GM19395 (cell line): ENCODE measurements at regions not wholly inside any gene's neighbourhood (a gene's known extent, or its start where the extent isn't known, plus 50 kb on each side); places are given as distances from the start of the nearest gene placed in this dataset.

Experiments used
- ATAC-seq: cut with Tn5 transposase; IDR thresholded peaks from one replicate; pipeline ENCODE4 v1.9.1; 2021; ENCODE audit warnings: mild to moderate bottlenecking, moderate library complexity; ENCODE audit not compliant: unreplicated experiment

DNA sequence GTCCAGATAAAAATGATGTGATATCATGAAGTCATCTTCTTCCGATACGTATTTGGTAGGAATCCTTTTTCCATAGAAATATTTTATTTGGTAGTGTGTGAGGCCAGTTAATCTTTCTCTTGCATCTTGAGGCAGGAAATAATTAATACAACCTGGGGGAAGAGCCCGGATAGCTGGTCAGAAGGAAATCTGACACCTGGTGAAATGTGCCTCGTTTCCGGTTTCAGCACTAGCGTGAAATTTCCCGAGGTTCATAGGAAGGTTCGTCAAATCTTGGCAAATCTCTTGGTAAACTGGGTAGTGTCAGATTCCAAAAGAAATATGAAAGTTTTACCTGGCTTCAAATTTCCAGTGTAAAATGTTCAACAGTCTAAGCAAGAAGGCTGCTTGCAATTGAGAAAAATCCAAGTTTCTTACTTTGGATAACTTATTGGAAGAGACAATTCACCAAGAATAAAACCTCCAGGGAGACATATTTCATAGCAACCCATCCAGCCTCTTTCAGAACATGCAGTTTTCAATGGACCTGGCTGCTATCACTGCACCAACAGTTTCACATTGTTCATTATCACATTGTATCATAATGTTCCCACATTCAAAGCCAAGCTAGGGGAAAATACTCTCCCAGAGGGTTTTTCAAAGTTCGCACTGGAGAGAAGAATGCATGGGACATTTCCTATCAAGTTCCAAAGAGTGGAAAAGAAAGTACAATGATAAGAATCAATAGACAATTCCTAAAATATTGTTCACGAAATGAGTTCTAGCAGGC lies 454.5 kb upstream of the CITED2 start:
- no peak for ATAC-seq

DNA sequence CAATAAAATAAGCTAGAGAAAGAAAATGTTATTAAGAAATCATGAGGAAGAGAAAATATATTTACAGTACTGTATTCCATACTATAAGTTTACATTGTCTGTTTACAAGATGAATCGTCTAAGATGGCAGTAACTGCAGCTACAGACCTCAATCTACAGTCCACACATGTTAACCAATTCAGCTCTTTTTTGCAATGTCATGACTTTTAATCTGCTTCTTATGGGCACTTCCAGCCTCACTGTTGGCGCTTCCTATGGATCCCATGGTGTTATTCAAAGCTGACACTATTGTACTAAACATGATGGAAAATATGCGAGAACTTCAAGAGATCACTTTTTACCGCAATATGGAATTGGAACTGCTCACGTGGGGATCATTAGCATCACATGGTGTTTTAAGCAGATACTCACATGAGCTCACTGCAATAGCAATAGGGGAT lies 451.5 kb upstream of the CITED2 start:
- no peak for ATAC-seq

DNA sequence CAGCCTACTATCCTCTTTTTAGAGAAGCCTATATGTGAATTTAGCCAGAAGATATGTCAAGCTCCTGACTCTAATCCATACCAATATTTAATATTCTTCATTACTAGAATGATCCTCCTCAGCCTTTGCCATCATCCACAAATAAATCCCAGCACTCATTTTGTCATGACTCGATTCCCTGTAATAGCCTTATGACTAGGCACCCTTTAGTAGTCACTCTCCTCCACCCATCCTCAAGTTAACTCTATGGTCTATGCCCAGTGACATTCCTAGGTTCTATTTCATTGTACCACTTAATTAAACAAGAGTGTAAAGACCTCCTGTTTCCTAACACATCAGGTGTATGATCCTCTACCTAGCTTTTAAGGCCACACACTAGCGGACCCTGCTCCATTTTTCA lies 450.4 kb upstream of the CITED2 start:
- no peak for ATAC-seq

DNA sequence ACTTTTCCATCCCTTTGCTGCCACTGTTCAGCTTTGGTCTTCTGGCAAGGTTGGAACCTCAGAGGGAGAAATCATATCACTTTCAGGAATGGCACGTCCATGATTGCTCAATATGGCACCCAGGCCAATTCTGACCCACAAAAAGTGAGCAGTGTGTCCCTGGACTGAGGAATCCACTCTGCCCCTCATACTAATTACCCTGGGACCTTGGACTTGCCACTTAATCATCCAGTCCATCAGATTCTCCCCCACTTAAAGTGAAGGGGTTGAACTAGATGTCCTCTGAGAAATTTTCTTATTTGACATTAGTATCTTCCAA lies 449.3 kb upstream of the CITED2 start:
- ATAC-seq = no peak

DNA sequence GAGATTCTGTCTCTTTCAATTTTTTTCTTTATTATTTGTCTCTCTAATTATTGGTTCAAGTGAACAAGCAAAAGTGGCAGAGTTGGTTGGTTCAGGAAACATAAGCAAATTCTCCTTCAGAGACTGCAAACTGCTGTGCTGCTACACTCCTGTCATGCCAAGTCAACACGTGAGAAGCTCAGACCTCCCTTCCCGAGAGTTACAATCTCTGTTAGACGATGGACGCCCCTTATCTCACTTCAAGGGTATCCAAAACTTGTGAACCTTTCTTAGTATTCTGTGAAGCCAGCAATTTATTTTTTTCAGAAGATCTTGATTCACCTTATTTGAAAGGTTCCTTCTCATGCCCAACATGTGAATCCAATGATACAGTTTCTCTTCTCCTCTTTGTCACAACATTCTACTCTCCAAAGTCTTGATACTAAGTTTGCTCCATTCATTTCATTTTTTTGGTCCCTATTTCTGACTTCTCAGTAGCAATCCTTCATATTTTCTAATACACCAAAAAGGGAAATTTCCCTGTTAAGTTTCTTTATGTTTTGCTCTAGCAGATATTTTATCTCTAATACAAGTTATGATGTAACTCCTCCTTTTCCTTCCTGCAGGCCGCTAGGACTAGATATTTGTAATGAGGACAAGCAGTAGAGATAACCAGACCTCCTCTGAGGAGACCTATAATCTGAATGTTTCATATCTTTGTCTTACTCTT lies 448.8 kb upstream of the CITED2 start:
- no peak for ATAC-seq

DNA sequence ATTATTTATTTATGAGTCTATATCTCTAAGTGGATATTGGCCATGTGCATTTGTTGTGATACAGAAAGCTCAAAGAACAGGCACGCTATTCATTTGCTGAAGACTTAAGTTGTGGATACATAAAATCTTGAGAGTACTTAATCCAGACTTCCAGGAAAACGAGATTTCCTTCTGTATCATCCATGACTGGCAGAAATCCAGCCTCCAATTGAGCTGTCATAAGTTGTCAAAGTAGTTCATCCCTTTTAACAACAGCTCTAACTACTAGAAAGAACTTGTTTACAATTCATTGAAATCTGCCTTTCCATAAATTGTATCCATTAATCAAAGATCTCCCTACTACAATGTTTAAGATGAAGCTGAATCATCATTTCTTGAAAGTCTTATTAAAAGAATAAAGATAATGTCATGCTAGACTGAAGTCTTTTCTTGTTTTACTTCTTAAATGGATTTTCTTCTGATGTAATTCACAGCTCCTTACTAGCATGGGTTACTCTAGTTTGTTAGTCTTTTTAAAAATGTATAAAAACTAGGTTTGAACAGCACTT lies 447.3 kb upstream of the CITED2 start:
- ATAC-seq = no peak

DNA sequence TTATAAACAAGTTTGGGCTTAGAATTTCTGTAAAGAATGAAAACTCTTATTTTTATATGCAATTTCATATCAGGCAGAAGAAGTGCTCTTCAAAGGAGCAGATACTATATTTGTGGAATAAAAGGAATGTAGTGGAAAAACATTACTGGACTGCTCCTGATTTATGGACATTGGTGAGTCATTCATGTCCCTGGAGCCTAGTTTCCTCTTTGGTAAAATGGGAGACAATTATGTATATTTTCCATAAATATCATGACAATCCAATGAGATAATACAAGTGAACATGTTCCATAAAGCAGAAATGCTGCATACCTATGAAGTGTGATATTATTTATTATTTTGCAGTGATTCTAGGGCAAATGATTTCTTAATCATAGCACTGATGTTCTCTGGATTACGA lies 445.8 kb upstream of the CITED2 start:
- no peak for ATAC-seq

DNA sequence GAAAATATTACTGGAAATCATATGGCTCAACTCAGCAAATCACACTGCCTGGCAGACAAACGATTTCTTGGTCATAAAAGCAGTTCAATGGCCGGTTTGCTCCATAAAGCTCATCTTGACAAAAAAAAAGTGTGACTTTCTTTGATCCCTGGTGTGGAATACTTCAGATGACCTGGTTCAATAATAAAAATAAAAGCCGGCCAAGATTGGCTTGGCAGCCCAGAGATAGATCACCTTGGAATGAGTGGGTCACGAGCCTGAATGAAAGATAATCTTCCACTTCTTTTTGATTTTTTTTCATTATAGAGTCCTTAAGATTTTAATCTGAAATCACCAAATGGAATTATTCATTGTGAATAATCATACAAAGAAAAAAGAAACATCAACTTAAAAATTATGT lies 445.3 kb upstream of the CITED2 start:
- no peak for ATAC-seq

DNA sequence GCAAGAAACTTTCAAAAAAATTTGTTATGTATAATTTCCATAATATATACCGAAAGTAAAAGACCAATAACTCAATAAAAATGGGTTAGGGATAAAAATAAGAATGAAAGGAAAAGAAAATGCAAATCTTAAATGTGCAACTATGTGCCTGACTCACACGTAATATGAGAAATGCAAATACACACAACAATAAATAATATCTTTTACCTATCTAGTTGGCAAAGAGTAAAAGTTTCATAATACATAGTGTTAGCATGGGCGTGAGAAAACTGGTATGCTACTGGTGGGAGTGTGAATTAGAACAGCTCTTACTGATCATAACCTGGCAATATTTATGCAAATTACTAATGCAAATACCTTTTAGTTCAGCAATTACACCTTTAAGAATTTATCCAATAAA lies 438.5 kb upstream of the CITED2 start:
- no peak for ATAC-seq

DNA sequence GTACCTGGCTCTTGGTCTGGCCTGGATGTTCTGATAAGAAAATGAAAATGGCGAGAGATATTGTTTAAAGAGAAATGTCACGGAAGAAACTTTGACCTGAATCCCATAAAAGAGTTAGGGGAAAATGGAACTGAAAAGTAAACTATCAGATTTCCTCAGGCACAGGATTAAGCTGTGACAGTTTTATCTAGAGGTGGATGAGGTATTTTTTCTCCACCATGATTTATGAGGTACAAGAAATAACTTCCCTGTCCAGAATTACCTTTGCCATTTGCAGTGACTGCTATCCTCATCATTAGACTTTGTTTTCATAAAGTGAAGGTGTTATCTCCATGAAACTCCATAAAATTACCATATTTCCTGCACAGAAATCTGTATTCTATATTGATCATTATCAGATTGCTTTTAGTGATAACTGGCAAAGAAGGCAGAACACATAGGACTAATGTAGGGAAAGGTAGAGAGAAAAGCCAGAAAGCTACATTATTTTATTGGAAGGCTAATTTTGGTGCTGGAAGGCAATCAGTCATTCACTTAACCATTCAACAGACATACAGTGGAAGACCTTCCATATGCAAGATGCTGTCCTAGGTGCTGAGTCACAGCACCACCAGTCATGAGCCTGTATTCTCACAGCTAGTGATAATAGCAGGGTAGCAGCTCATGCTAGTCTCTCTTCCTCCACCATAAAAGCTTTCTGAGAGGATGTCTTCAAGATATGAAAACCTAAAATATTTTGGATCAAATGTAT lies 427.3 kb upstream of the CITED2 start:
- no peak for ATAC-seq

DNA sequence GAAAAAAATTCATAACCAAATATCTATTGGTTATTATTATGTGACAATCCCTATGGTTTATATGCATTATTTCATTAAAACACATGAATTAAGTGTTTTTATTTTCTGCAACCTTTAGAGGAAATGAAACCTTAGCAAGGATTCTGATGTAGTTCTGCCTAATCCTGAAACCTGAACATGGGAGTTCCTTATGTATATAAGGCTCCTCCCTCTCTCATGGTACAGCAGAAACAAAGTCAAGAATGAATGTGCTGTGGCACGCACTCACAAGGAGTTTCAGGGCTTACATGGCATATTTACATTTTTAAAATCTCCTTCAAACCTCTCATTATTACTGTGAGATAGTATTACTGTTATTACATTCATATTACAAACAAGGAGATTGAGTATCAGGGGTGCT lies 426.4 kb upstream of the CITED2 start:
- peak; percentile 83 for ATAC-seq

DNA sequence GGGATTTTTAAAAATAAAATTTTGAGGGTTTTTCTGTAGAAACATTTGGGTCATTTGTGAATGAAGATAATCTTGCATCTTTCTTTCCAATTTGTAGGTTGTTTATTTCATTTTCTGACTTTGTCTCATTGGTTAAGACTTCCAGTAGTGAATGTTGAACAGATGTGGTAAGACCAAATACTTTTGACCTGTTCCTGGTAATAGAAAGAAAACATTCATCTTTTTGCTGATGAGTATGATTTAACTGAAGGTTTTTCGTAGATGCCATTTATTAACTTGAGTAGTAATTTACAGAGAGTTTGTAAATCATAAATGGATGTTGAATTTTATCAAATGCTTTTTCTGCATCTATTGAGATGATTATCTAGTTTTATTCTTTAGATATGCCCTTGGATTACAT lies 416.1 kb upstream of the CITED2 start:
- no peak for ATAC-seq

DNA sequence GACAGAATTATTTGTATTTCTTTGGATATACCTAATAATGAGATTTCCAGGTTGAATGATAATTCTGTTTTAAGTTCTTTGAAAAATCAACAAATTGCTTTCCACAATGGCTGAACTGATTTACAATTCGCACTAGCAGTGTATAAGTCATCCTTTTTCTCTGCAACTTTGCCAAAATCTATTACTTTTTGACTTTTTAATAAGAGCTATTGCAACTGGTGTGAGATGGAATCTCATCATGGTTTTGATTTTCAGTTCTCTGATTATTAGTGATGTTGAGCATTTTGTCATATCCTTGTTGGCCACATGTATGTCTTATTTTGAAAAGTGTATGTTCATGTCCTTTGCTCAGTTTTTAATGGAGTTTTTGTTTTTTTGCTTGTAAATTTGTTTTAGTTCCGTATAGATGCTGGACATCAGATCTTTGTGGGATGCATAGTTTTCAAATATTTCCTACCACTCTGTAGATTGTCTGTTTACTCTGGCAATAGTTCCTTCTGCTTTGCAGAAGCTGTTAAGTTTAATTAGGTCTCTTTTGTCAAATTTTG lies 409.8 kb upstream of the CITED2 start:
- ATAC-seq = no peak

DNA sequence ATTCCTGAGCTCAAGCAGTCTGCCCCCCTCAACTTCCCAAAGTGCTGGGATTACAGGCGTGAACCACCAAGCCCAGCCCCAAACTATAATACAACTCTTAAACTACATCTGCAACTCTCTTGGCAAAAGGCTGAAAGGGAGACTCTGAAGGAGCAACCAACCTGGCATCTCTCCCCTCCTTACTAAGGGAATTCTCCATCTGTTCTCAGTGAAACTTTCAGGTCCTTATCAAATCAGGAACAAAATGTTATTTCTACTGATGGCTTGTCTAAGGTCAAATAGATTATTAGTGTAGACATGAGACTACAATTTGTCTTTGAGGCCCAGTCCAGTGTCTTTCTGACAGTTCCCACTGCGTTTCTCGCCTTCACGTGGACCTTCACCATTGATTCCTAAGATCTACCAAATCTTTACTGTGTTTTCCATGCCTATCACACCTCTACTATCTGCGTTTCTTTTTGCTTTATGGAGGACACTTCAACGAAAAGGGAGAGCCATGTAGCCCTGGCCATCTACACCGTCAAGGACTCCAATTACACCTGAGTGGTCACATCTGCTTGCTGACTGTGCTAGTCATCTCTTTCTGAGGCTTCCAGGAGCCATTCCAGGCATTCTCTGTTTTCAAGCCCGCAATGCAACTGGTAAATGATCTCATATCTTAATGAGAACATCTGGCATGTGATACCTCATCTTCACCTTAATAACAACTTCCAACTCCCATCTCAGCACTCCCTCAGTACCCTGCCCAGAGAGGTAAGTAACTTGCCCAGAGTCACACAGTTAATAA lies 405.7 kb upstream of the CITED2 start:
- ATAC-seq = no peak

DNA sequence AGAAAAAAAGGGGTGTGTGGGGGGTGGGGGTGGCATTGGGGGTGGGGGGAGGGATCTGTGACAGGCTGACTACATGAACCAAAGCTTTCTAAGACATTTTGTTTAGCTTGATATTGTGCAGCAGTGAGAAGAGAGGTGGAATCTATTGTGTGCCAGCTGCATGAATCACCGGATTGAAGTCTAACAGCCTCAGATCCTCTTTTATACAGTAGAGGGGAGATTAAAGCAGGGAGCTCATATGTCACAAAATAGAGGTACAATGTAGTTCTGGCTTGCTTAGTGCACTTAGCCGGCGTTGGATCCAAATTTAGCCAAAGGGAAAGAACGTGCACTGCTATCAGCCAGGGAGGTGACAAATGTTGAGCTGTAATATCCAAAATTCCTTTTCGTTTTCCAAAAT lies 404.2 kb upstream of the CITED2 start:
- ATAC-seq = no peak

DNA sequence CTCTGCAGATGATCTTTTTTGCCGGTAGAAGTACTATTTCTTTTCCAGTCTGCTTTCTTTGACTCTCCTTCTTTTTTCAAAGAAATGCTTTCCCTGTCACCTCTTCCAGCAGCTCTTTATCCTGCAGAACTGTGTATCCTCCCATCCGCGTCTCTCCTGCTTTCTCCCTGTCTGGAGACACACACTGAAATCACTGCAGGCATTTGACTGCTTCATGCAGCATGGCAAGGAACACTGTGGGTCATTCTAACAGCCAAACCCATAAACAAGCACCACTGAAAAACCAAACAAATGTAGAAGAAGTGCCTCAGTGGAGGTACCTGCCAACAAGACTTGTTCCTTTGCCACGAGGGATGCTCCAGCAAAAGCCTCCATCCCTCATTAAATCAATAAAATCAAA lies 403.7 kb upstream of the CITED2 start:
- ATAC-seq = no peak

DNA sequence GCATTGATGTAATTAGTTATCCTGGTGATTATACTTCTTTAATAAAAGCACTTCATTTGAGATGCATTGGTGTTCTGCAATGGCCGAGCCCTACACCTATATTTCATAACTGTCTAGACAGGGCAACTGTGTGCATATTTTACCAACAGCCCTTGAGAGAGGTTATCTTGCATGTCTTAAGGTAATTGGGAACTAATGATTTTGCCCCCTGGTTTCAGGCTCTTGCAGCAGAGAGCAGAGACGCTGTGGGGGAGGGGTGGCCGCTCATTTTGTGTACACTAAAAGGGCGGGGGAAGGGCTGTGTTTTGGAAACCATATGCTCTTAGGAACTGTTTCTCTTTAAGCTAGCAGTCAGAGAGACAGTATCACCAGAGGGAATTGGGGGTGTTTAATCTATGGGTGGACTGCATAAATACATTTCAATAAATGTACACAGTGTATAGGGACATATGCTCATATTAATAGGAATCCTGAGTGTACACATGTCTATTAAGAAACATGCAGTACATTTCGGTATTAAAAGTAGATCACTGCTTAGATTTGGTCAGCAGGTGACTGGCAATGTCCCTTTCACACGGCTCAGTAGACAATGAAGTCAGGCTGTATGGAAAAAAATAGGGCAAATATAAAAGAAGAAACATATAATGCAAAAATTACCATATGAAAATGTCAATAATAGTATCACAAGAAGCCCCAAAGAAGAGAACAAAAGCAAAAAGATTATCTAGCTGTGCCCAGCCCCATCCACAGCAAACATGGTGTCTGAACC lies 402.9 kb upstream of the CITED2 start:
- no peak for ATAC-seq

DNA sequence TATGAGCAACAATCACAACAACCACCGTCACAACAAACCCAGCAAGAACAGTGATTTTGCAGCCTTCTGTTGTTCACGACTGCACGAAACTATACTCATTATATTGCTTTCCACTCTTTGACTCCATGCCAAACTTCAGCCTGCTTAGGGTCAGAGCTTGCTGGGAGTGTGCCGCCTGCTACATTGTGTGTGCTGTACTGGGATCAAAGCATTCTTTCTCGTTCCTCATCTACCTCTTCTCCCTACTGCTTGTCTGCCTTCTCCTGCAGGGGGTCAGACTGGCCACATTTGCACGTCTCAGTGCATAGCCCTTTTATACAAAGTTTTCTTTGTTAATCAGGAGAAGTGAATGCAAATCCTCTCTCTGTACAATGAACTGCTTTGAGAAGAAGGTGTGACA lies 401.6 kb upstream of the CITED2 start:
- ATAC-seq = no peak

DNA sequence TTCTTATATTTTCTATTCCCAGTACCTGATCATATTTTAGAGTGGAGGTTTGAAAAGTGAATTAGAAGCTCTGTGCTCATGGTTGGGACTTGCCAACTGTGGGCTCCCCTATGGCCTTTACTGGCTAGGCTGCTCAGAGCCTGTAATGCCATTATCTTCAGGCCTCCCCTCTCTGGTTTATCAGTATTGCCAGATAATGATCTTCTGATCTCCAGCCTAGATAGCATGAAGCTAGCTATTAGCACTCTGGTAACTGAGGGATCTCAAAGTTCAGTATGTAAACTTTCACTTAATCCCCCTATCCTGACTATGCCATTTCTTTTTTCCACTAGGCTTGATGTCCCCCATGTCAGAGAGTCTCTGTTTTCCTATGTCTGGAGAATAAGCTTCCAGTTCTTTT lies 393.7 kb upstream of the CITED2 start:
- ATAC-seq = no peak

DNA sequence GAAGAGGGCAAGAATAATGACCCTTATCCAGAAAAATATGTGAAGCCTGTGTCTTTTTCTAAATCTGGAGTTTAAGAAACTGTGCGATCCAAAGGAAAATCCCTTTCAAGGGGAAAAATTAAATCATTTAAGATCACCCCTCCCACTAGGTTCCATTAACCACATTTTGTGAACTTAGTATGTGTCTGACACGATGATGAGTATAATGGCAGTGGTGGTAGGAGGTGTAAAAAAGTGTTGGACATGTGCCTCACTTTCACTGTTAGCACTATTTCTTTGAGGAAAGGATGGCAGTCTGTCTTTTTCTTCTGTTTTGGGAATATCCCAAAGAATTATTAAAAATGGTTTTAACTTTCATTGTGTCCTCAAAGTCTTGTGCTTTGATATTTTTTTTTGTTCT lies 392.3 kb upstream of the CITED2 start:
- ATAC-seq = no peak
